Osteoblast (primary cell): ENCODE measurements at regions not wholly inside any gene's neighbourhood (a gene's known extent, or its start where the extent isn't known, plus 50 kb on each side); places are given as distances from the start of the nearest gene placed in this dataset.

ENCODE experiments used
- DNase-seq: peaks from one replicate; pipeline ENCODE4 v3.0.0; 2011; ENCODE audit warnings: low spot score, mixed read lengths; ENCODE audit not compliant: insufficient read length; ENCODE audit errors: missing footprints
- H2AFZ ChIP-seq: 2 replicates; pipeline ENCODE4 v1.6.0; 2011; ENCODE audit warnings: mild to moderate bottlenecking, low read length
- H3K27ac ChIP-seq: 2 replicates; pipeline ENCODE4 v1.5.1; 2011; ENCODE audit warnings: mild to moderate bottlenecking, low read depth, low read length, moderate library complexity
- H3K27me3 ChIP-seq: 2 replicates; pipeline ENCODE4 v1.6.0; 2012; ENCODE audit warnings: mild to moderate bottlenecking, control low read depth, inconsistent platforms, low read length, moderate library complexity; ENCODE audit not compliant: insufficient read depth
- H3K36me3 ChIP-seq: 2 replicates; pipeline ENCODE4 v1.5.1; 2011; ENCODE audit warnings: mild to moderate bottlenecking, low read length, control low read depth, moderate library complexity; ENCODE audit not compliant: insufficient read depth
- H3K4me1 ChIP-seq: 2 replicates; pipeline ENCODE4 v1.5.1; 2011; ENCODE audit warnings: mild to moderate bottlenecking, low read length, control low read depth, moderate library complexity; ENCODE audit not compliant: insufficient read depth
- H3K4me2 ChIP-seq: 2 replicates; pipeline ENCODE4 v1.6.0; 2011; ENCODE audit warnings: mild to moderate bottlenecking, low read length; ENCODE audit not compliant: insufficient read depth
- H3K4me3 ChIP-seq: fragments of 200-600 bp; sonication (generic); 3 replicates; pipeline ENCODE4 v1.5.1; 2012; ENCODE audit warnings: mild to moderate bottlenecking, low read length, inconsistent platforms; ENCODE audit not compliant: insufficient read depth
- H3K79me2 ChIP-seq: 2 replicates; pipeline ENCODE4 v1.6.0; 2012; ENCODE audit warnings: mild to moderate bottlenecking, low read length, control low read depth, inconsistent platforms; ENCODE audit not compliant: insufficient read depth
- H3K9me3 ChIP-seq: 2 replicates; pipeline ENCODE4 v1.5.1; 2011; ENCODE audit warnings: low read depth, low read length, control low read depth
- H4K20me1 ChIP-seq: 2 replicates; pipeline ENCODE4 v1.6.0; 2012; ENCODE audit warnings: mild to moderate bottlenecking, low read length, control low read depth; ENCODE audit not compliant: insufficient read depth
- TF ChIP-seq, protein P1 (sequence below): IDR thresholded peaks from 2 replicates; pipeline ENCODE4 v1.5.1; 2011; ENCODE audit warnings: mild to moderate bottlenecking, low read depth, low read length, moderate library complexity; ENCODE audit errors: extremely low read depth

DNA sequence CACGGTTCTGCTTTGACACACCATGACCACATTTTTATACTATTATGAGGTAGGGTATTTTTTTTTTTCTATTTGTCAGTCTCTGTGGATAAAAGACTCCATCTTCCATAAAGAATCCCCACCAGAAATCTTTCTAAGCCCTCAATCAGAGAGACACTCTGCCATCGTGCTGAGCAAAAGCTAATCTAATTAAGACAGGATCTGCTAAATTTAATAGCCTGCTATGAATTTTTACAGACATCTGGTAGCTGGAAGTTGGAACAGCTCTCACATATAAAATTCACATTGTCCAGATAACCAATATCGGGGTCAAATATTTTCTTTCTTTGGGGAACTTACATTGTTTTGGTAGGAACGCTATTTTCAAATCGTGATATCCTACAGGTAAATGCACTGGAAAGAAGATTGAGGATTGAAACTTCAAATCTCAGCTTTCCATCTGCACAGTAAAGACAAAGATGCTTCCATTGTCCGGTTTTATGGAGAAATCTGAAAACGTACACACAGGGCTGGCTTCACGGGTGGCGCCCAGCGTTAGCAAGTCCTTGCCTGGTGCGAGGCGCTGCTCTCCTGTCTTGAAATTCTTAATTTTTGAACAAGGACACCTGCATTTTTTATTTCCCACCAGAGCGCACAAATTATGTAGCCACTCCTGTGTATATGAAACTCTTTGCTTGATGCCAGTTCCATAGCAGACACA lies 573.8 kb upstream of the NOX3 start:
- TF ChIP-seq, protein P1, sequence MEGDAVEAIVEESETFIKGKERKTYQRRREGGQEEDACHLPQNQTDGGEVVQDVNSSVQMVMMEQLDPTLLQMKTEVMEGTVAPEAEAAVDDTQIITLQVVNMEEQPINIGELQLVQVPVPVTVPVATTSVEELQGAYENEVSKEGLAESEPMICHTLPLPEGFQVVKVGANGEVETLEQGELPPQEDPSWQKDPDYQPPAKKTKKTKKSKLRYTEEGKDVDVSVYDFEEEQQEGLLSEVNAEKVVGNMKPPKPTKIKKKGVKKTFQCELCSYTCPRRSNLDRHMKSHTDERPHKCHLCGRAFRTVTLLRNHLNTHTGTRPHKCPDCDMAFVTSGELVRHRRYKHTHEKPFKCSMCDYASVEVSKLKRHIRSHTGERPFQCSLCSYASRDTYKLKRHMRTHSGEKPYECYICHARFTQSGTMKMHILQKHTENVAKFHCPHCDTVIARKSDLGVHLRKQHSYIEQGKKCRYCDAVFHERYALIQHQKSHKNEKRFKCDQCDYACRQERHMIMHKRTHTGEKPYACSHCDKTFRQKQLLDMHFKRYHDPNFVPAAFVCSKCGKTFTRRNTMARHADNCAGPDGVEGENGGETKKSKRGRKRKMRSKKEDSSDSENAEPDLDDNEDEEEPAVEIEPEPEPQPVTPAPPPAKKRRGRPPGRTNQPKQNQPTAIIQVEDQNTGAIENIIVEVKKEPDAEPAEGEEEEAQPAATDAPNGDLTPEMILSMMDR, result no peak
- H2AFZ ChIP-seq, result no peak overlapping the region
- no peaks in the 10 kb centered on the region for H3K4me1 ChIP-seq

DNA sequence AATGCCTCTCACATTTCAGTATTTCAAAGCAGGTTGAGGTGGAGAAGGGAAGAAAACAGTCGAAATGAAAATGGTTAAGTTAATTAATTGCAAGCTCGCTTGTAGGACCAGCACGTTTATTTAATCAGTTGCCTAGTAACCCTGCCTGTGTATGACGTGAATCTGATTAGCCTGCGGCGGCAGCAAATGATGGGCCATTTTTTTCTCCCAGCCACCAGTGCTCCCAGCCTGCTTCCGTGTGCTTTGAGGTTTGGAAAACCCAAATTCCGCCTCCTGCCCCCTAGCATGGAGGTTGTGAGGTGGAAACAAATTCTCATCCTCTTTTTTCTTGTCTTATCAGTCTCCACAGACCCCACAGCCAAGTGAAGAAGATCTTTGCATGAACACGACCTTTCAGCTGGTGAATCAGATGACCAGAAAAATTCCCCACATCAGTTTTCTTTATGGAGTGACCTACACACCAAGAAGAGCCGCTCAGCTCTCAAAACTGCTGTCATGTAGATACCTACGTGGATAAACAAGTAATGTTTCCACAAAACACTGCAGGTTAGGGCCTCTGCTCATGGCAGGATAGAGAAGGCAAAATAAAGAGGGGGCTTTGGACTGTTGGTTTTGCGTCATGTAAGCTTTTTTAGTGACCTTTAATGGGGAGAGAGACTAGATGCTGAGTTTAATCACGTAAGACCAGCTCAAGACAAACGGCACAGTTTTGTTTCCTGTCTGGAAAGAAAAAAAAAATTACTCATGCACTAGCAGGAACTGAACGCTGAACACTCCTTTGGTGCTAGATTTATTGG lies 572.9 kb upstream of the NOX3 start:
- DNase-seq, result no peak
- H3K4me2 ChIP-seq, result no peak overlapping the region

More for the DNA sequence above, 573.8 kb upstream of the NOX3 start:
- Histone ChIP-seq H4K20me1 (no peaks in the 10 kb centered on the region), H3K4me2 (no peak overlapping the region), H3K27ac (no peak overlapping the region), H3K9me3 (peaks cover 7% of the 10 kb centered on the region), H3K79me2 (no peaks in the 10 kb centered on the region), H3K27me3 (no peaks in the 10 kb centered on the region), H3K4me3 (no peak overlapping the region), H3K36me3 (no peaks in the 10 kb centered on the region)
- DNase-seq, result no peak

DNA sequence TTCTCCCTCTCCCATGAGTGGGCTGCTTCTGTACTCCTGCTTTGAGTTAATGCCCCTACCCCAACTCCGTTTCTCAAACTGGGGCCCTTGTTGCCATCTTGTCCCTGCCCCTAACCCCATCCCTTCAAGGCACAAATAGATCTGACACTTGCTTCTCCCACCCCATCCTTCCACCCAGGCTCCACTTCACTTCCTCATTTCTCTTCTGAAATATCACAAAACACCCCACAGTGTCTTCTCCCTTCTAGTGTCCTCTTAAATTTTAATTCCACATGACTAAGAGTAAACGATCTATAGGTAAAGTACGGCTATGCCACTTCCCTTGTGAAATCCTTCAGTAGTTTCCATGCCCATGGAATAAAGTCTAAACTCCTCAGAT lies 571.6 kb upstream of the NOX3 start:
- no peak overlapping the region for H3K27ac ChIP-seq
- no peaks in the 10 kb centered on the region for H3K27me3 ChIP-seq
- H3K36me3 ChIP-seq, result no peaks in the 10 kb centered on the region
- H3K4me3 ChIP-seq, result no peak overlapping the region
- peaks cover 5% of the 10 kb centered on the region for H3K4me1 ChIP-seq
- no peaks in the 10 kb centered on the region for H3K79me2 ChIP-seq
- TF ChIP-seq, protein P1, result no peak
- no peak overlapping the region for H3K4me2 ChIP-seq
- peaks cover 4% of the 10 kb centered on the region for H3K9me3 ChIP-seq
- no peak overlapping the region for H2AFZ ChIP-seq
- H4K20me1 ChIP-seq, result no peaks in the 10 kb centered on the region
- no peak for DNase-seq

More for the DNA sequence above, 572.9 kb upstream of the NOX3 start:
- H3K27me3 ChIP-seq, result no peaks in the 10 kb centered on the region
- H3K79me2 ChIP-seq, result no peaks in the 10 kb centered on the region
- no peaks in the 10 kb centered on the region for H4K20me1 ChIP-seq
- peak overlapping the region; percentile 76 for H2AFZ ChIP-seq
- H3K27ac ChIP-seq, result no peak overlapping the region
- no peak overlapping the region for H3K4me3 ChIP-seq
- H3K36me3 ChIP-seq, result no peaks in the 10 kb centered on the region
- TF ChIP-seq, protein P1, result no peak
- H3K9me3 ChIP-seq, result peaks cover 7% of the 10 kb centered on the region
- no peaks in the 10 kb centered on the region for H3K4me1 ChIP-seq
